ENCODE measurements at regions not wholly inside any gene's neighbourhood (a gene's known extent, or its start where the extent isn't known, plus 50 kb on each side); places are given as distances from the start of the nearest gene placed in this dataset.

GRCh38 chr21:17738176-17738953 lies 80.8 kb downstream of the C21orf91 start:
- TF ChIP-seq CTCF (conservative IDR thresholded peaks at IDR 0.05) (no peak), ZFX (IDR thresholded peaks at IDR 0.05) (no peak)
